ENCODE measurements at regions not wholly inside any gene's neighbourhood (a gene's known extent, or its start where the extent isn't known, plus 50 kb on each side); places are given as distances from the start of the nearest gene placed in this dataset.
A peak's percentile ranks its signal among the peaks of the same experiment; 100 is the strongest.

GRCh38 chr9:107628444-107628843 lies 138.9 kb upstream of the KLF4 start:
- DNase-seq, result no peak

GRCh38 chr9:107627781-107628180 lies 138.2 kb upstream of the KLF4 start:
- DNase-seq, result no peak

DNA sequence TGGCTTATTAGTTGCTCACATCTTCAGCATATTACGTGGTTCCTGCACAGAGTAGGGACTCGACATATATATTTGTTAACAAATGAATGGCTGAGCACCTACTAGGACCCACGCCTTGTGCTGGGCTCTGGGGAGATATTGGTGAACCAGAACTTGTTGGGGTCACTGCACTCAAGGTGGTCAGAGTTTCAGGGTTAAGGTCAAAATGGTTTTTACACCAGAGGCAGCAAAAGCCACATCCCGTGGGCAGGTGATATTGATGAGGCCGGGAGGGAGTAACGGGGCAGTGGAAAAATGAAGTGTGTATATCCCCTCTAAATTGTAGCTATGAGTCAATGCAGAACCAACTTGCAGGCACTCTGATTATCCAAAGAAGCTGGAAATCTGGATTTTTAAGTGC lies 136.5 kb upstream of the KLF4 start:
- DNase-seq, result no peak

- DNase-seq, result no peak
Measured at GRCh38 chr9:107625383-107625984, 135.9 kb upstream of the KLF4 start.

DNA sequence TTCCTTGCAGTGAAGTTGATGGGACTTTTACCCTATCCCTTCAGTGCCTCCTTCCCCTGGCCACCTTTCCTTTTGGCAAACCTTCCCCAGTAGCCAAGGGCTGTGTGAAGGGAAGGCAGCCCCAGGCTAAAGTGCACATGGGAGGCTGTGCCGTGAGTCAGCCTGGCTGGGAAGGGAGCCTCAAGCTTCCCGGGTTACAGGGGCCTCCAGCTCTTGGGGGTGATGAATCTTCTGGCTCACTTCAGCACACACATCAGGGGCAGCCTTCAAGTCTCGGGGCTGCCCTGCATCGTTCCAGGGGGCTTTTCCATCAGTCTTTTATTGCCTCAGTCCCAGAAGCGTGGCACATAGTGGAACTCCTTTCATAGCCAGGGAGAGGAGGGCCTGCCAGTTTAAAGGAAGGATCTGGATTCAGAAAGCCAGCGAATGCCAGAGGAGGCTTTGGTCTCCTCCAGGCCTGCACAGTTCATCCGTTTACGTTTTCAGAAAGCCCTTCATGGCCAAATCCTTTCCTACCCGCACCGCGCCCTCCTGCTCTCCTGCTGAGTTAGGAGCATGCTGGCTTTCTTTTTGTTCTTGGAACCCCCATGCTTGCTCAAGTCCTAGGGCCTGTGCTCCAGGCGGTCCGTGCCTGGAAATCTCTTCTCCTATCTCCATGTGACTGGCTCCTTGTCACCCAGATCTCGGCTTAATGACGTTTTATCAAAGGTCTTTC lies 134.8 kb upstream of the KLF4 start:
- peak; percentile 41 for DNase-seq

DNA sequence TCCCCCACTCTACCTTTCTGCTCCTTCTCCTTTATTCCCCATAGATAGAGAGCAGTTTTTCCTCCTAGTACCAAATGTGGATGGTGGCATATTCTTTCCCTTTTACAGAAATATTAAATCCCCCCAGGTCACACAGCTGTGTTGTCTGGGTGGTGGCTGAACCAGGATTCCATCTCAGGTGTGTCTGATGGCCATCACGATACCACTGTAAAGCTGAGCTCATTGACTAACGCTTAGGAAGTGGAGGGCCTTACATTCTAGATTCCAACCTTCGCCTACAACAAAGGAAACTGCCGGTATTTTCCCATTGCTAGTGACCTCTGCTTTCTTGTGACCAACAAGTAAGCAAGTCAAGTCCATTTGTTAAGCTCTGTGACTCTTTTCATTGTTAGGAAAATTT lies 131.9 kb upstream of the KLF4 start:
- DNase-seq, result no peak

GRCh38 chr9:107620801-107621200 lies 131.2 kb upstream of the KLF4 start:
- DNase-seq, result no peak

DNA sequence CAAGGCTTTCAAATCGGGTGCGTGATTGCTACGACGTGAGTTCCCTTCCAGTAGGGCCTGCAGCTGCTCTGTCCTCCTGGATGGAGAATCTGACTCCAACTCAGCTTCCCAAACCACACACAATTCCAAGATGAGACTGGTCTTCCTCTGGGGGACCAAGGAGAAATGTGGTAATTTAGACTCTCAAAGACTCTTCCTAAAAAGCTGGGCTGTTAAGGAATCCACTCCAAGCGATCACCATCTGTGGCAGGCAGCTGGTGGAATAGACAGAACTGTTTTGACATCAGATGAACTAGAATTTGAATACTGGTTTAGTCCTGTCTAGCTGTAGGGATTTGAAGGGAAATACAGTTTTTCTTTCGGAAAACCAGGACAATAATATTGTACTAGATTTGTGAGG lies 130.7 kb upstream of the KLF4 start:
- DNase-seq, result no peak

DNA sequence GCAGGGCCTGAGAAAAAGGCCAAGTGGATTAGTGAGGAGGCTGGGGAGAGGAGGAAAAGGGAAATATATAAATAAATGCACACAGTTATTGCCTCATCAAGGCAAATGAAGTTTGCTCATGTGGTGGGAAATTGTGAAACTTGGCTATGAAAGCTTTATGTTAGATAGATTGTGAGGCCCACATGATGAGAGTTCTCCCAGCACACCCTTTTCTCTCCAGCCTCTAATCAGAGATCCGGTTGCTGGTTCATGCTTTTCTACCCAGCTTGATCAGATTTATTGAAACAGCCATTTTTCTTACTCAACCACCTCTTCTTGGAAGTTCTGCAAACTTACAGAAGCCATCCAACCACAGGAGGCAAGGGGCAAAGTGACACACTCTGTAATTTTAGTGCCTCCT lies 125.8 kb upstream of the KLF4 start:
- DNase-seq, result no peak

DNA sequence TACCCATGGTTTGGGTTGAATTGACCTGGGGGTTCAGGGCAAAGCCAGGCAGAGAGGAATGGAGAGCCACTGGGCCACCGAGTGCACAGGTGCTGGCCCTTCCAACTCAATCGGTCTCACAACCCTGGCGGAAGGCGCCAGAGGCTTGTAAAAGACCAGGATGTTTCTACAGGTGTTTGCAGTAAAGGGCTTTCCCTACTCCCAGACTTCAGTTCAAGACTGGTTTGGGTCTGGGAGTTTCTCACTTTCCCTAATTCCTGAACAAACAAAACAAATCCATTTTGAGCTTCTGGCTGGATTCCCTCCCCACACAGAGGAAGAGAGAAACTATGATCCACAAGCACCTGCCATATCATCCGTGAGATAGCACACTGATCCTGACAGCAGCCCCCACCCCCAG lies 125.2 kb upstream of the KLF4 start:
- no peak for DNase-seq

DNA sequence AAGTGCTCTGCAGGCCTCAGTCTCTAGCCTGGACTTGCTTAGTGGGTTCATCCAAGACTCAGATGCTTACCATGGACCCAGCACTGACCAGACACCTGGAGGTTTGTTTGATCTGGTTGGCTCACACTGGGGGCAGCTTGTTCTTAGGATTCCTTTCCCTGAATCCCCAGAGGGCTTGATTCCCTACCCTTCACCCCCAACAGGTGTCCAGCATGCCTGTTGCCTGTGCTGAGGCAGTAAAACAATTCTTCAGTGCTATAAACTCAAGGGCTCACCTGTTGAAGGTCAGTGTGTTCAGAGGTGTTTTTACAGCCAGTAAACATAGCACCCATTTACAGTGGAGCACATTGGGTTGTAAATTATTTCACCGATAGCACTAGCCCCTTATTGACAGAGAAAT lies 123.8 kb upstream of the KLF4 start:
- DNase-seq, result no peak

DNA sequence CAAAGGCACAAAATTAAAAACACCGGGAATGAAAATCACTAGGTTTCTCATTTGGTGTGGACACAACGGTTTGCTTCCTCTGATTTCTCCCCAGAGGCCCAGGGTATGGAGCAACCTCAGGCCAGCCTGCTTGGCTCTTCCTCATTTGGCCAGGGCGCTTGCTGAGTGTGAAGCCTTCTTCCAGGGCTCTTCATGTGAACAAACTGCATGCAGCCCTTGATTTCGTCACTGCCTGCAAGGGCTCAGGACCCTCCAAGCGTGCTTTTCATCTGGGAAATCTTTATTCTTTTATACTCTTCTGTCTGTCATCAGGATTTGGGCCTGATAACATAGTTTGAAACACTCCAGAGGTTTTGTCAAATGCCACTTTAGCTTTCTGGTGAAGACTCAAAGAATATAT lies 122.6 kb upstream of the KLF4 start:
- no peak for DNase-seq

GRCh38 chr9:107609547-107609946 lies 120.0 kb upstream of the KLF4 start:
- DNase-seq, result no peak

GRCh38 chr9:107606149-107606790 lies 116.7 kb upstream of the KLF4 start:
- DNase-seq, result no peak

DNA sequence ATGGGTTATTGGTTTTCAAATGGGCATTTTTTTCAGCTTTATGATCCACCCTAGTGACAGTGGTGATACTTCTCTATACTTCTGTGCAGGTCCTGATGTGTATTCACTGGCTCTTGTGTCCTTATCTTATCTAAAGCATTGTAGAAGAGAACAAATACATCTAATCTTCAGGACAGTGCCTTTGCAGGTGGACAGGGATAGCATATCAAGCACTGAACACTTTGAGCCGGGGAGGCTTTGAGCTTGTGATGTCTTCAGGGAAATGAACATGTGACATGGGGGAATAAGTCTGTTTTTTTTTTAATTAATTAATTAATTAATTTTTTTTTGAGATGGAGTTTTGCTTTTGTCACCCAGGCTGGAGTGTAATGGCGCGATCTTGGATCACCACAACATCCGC lies 115.5 kb upstream of the KLF4 start:
- no peak for DNase-seq

GRCh38 chr9:107603281-107603680 lies 113.7 kb upstream of the KLF4 start:
- DNase-seq, result no peak

DNA sequence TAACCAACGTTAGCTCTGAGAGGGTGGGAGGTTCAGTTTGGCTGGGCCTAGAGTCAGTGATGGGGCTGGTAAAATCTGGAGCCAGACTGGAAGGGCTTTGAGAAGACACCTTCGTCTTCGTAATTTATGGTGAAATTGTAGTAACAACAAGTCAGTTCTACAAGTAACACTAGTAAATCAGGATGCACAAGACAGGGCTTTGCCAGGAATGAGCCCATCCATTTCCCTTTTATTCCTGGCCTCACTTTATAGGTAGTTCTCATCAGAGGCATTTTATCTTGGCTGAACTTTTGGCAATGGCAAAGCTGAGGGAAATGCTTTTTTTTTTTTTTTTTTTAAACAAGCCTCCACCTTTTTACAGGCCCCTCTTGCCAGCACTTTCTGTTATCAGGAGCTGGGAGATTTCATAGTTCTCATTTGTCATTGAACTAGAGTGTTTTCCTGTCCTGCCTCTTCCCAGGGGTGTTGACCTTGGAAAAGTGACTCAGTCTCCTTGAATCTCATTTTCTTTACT lies 110.5 kb upstream of the KLF4 start:
- DNase-seq, result no peak

GRCh38 chr9:107597743-107598217 lies 108.2 kb upstream of the KLF4 start:
- DNase-seq, result no peak

DNA sequence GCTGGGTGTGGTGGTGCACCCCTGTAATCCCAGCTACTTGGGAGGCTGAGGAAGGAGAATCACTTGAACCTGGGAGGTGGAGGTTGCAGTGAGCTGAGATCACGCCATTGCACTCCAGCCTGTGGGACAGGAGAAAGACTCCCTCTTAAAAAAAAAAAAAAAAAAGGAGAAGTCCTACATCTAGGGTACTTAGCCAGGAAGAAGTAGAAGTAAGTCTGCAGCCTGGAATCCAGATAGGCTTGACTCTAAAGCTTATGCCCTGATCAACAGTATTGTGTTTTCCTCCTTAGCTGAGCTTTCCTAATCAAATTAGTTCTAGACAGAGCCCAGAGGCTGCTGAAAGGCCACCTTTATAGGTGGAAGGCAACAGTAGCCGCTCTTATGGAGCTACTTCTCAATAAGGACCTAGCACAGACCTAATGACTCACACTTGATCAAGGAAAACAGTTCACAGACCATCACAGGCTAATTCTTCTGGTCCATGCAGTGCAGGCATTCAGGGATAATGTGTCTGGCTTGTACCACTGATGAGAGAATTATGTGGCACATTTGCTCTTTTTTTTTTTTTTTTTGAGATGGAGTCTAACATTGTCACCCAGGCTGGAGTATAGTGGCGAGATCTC lies 105.5 kb upstream of the KLF4 start:
- no peak for DNase-seq

DNA sequence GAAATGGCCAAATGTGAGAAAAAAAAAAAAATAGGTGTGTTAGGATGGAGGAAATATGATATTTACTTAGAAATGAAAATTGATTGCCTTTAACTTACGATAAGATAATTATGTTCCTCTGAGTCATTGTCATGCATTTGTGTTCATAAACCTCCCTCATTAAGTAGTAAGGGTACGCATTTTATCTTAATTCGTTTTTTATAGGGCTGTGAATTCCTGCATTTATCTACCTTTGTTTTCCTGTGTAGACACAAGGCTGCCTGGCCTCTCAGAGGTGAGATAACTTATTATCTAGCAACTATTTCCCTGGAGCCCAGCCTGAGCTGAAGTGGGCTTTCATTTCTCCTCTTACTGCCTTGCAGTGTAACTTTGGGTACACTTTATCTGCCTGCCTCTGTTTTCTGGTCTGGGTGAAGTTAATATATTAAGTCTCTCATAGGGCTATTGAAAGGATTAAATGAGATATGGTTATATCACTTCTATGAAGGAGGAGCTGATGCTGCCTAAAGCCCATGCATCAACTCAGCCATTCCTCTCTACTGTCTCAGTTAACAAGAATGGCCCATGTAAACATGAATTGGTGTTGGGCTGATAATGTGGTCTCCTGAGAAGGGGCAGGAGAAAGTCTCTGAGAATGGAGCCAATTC lies 103.8 kb upstream of the KLF4 start:
- no peak for DNase-seq

GRCh38 chr9:107592424-107592823 lies 102.9 kb upstream of the KLF4 start:
- DNase-seq, result no peak

- no peak for DNase-seq
Measured at GRCh38 chr9:107591781-107592180, 102.2 kb upstream of the KLF4 start.

DNA sequence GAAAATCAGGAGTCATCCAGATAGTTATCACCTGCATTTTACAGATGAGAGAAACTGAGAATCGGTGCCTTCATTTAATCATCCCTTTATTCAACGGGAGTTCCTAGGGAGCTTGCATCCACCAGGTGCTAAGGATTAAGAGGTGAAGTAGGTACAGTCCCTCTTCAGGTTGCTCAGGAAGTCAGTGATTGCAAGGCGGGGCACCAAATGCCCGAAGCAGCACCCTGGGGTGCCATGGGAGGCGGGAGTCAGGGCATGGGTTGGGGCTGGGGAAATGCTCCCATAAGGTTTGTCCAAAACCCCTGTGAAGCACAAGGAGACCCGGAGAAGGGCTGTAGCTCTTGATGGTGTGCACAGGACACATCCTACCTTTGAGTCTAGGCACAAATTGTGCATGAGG lies 98.8 kb upstream of the KLF4 start:
- no peak for DNase-seq
